Heart left ventricle (tissue), 13 donors: ENCODE measurements at regions not wholly inside any gene's neighbourhood (a gene's known extent, or its start where the extent isn't known, plus 50 kb on each side); places are given as distances from the start of the nearest gene placed in this dataset.

Experiments used
- CTCF ChIP-seq, 12 donors: fragments of 200-600 bp; sonication (generic) in 4 of 12; IDR thresholded peaks; one replicate each; pipeline versions ENCODE4 v1.5.0 to v1.8.0; 2018 to 2022; ENCODE audit warnings: antibody characterized with exemption in 12 of 12, mild to moderate bottlenecking in 5 of 12
- POLR2A ChIP-seq, 2 donors: fragments of 450-650 bp; IDR thresholded peaks; one replicate each; pipeline ENCODE4 v1.6.1; 2017; ENCODE audit warnings: antibody characterized with exemption in 2 of 2, mild to moderate bottlenecking in 2 of 2, moderate library complexity in 2 of 2
- donor health status: ischemic (EF 13 %, LVEDD 7.1; RV severe dilation, severe dysfunction).
- donor health status: DM: no; HTN: yes; CAD: no.
- donor health status: DM: no; HTN: no; CAD: no.
- donor health status: ischemic (EF 25% LVEDD 6.9; RV normal size, moderate dysfunction).
- donor health status: ischemic (EF 25% LVEDD 5.7; RV mildly dilated, moderate dysfunction).
- donor health status: ischemic (EF 35%, LVEDD 5.7; RV mildly dilated, moderate dysfunction).
- donor health status: nonischemic (EF 11% LVEDD 7.7; RV severe dilation, severe dysfunction).
- donor health status: DM: yes; HTN: yes; CAD: no.
- donor health status: PGD.
- donor health status: ischemic (EF 29% LVEDD 5.4; RV normal size, mild dysfunction).
- donor health status: nonischemic (EF 23%, LVEDD 6.1; RV moderate dilation, normal function).

DNA sequence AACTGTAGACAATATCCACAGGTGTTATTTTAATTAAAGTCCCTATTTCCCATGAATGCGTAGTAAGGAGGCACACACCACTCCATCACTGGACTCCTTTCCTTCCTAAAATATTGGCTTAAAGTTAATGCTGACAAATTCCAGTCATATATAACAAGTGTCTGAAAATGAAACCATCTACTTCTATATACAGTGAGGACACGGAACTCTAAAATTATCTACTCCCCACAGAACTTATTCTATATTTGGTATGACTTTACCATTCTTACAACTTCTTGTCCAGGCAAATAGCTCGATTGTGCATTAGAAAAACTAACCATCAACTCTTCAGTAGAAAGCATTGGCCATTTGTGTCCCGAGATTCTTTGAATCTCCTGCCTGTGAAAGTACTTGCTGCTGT lies 1560.2 kb downstream of the EFNB2 start:
- TF ChIP-seq CTCF (IDR thresholded peaks at IDR 0.05) (no peak), POLR2A (IDR thresholded peaks at IDR 0.05) (no peak)
